ENCODE measurements at regions not wholly inside any gene's neighbourhood (a gene's known extent, or its start where the extent isn't known, plus 50 kb on each side); places are given as distances from the start of the nearest gene placed in this dataset.

- Histone ChIP-seq H3K4me1 (no peaks in the 10 kb centered on the region), H3K27me3 (no peaks in the 10 kb centered on the region), H3K36me3 (no peaks in the 10 kb centered on the region), H3K4me3 (no peak overlapping the region), H3K9me3 (no peaks in the 10 kb centered on the region), H3K27ac (no peak overlapping the region)
- TF ChIP-seq CTCF (IDR thresholded peaks at IDR 0.05 in 4 of 5, conservative IDR thresholded peaks at IDR 0.05 in 1 of 5): no peak
- no peak for TF ChIP-seq POLR2A (IDR thresholded peaks at IDR 0.05)
- no peak for ATAC-seq
- no peak for DNase-seq
- intact Hi-C loops (cut with DNase I; ENCODE audit: low total_unique reads) (no loop called here), in situ Hi-C loops (cut with MboI; ENCODE audit: low sequenced_read_pairs in 4 of 4) (loop anchor here in 1 of 4 donors (5.0 kb wide), 1 partner anchor 53 kb away; no protein-coding TSS in a partner anchor)
These were observed 357.0 kb upstream of the PRMT6 start for GRCh38 chr1:106699433-106699832.

GRCh38 chr1:106700211-106700610, 356.3 kb upstream of the PRMT6 start:
- in situ Hi-C loops (cut with MboI; ENCODE audit: low sequenced_read_pairs in 4 of 4) (no loop called here), intact Hi-C loops (cut with DNase I; ENCODE audit: low total_unique reads) (no loop called here)
- H3K27ac ChIP-seq: no peak overlapping the region
- TF ChIP-seq POLR2A (IDR thresholded peaks at IDR 0.05): no peak
- TF ChIP-seq CTCF (IDR thresholded peaks at IDR 0.05 in 4 of 5, conservative IDR thresholded peaks at IDR 0.05 in 1 of 5): no peak
- no peaks in the 10 kb centered on the region for H3K9me3 ChIP-seq
- H3K4me1 ChIP-seq: no peaks in the 10 kb centered on the region
- H3K27me3 ChIP-seq: no peaks in the 10 kb centered on the region
- DNase-seq (no peak), ATAC-seq (no peak)
- no peaks in the 10 kb centered on the region for H3K36me3 ChIP-seq
- no peak overlapping the region for H3K4me3 ChIP-seq

GRCh38 chr1:106705971-106706370, 350.5 kb upstream of the PRMT6 start:
- H3K36me3 ChIP-seq: no peaks in the 10 kb centered on the region
- in situ Hi-C loops (cut with MboI; ENCODE audit: low sequenced_read_pairs in 4 of 4): no loop called here
- H3K27ac ChIP-seq: no peak overlapping the region
- TF ChIP-seq CTCF (IDR thresholded peaks at IDR 0.05 in 4 of 5, conservative IDR thresholded peaks at IDR 0.05 in 1 of 5) (no peak), POLR2A (IDR thresholded peaks at IDR 0.05) (no peak)
- H3K4me3 ChIP-seq: no peak overlapping the region
- DNase-seq (no peak), ATAC-seq (no peak)
- intact Hi-C loops (cut with DNase I; ENCODE audit: low total_unique reads): no loop called here
- no peaks in the 10 kb centered on the region for H3K4me1 ChIP-seq
- H3K27me3 ChIP-seq: no peaks in the 10 kb centered on the region
- no peaks in the 10 kb centered on the region for H3K9me3 ChIP-seq

- H3K9me3 ChIP-seq: no peaks in the 10 kb centered on the region
- in situ Hi-C loops (cut with MboI; ENCODE audit: low sequenced_read_pairs in 4 of 4): no loop called here
- no peaks in the 10 kb centered on the region for H3K36me3 ChIP-seq
- H3K4me3 ChIP-seq: no peak overlapping the region
- intact Hi-C loops (cut with DNase I; ENCODE audit: low total_unique reads): no loop called here
- TF ChIP-seq CTCF (IDR thresholded peaks at IDR 0.05 in 4 of 5, conservative IDR thresholded peaks at IDR 0.05 in 1 of 5): no peak
- TF ChIP-seq POLR2A (IDR thresholded peaks at IDR 0.05): no peak
- no peaks in the 10 kb centered on the region for H3K4me1 ChIP-seq
- no peak for DNase-seq
- no peak overlapping the region for H3K27ac ChIP-seq
- no peaks in the 10 kb centered on the region for H3K27me3 ChIP-seq
- ATAC-seq: no peak
These were observed 338.9 kb upstream of the PRMT6 start for GRCh38 chr1:106717591-106717990.

GRCh38 chr1:106721790-106722189, 334.7 kb upstream of the PRMT6 start:
- intact Hi-C loops (cut with DNase I; ENCODE audit: low total_unique reads) (no loop called here), in situ Hi-C loops (cut with MboI; ENCODE audit: low sequenced_read_pairs in 4 of 4) (no loop called here)
- no peak for TF ChIP-seq POLR2A (IDR thresholded peaks at IDR 0.05)
- Histone ChIP-seq H3K27ac (no peak overlapping the region), H3K4me3 (no peak overlapping the region), H3K36me3 (no peaks in the 10 kb centered on the region), H3K4me1 (no peaks in the 10 kb centered on the region), H3K9me3 (no peaks in the 10 kb centered on the region), H3K27me3 (no peaks in the 10 kb centered on the region)
- ATAC-seq: no peak
- DNase-seq: no peak
